Neural cell (in vitro differentiated cells): ENCODE measurements at regions not wholly inside any gene's neighbourhood (a gene's known extent, or its start where the extent isn't known, plus 50 kb on each side); places are given as distances from the start of the nearest gene placed in this dataset.

ENCODE experiments used
- H2AFZ ChIP-seq: fragments of 200-600, 300-800 bp; sonication (generic), shearing (Covaris generic); 2 replicates; pipeline ENCODE4 v1.6.0; 2014; ENCODE audit warnings: low read depth, mild to moderate bottlenecking, antibody characterized with exemption, low read length, moderate library complexity
- H3F3A ChIP-seq: fragments of 200-600 bp; shearing (Covaris generic); 2 replicates; pipeline ENCODE4 v1.6.1; 2016; ENCODE audit warnings: mild to moderate bottlenecking, moderate library complexity, mixed read lengths, antibody characterized with exemption, low read length; ENCODE audit not compliant: insufficient read depth, poor library complexity, severe bottlenecking
- H3K27ac ChIP-seq: fragments of 200-600, 300-800 bp; sonication (generic), shearing (Covaris generic); 2 replicates; pipeline ENCODE4 v1.5.1; 2014; ENCODE audit warnings: mild to moderate bottlenecking, low read length, moderate library complexity
- H3K27me3 ChIP-seq: fragments of 300-800, 200-600 bp; sonication (generic), shearing (Covaris generic); 2 replicates; pipeline ENCODE4 v1.6.0; 2014; ENCODE audit warnings: mild to moderate bottlenecking, low read depth, low read length, moderate library complexity; ENCODE audit not compliant: insufficient read depth
- H3K36me3 ChIP-seq: fragments of 300-800, 200-600 bp; sonication (generic), shearing (Covaris generic); 2 replicates; pipeline ENCODE4 v1.5.1; 2014; ENCODE audit warnings: mild to moderate bottlenecking, antibody characterized with exemption, low read length, moderate library complexity; ENCODE audit not compliant: insufficient read depth
- H3K4me2 ChIP-seq: fragments of 300-800, 200-600 bp; sonication (generic), shearing (Covaris generic); 2 replicates; pipeline ENCODE4 v1.6.0; 2014; ENCODE audit warnings: mild to moderate bottlenecking, low read length
- H3K4me3 ChIP-seq: fragments of 300-800, 200-600 bp; sonication (generic), shearing (Covaris generic); 2 replicates; pipeline ENCODE4 v1.5.1; 2014; ENCODE audit warnings: mild to moderate bottlenecking, low read length, moderate library complexity
- H3K79me2 ChIP-seq: fragments of 200-600 bp; shearing (Covaris generic); replicated peaks from 2 replicates; pipeline ENCODE4 v1.6.0; 2014; ENCODE audit warnings: mild to moderate bottlenecking, low read length, moderate library complexity; ENCODE audit not compliant: insufficient read depth
- H3K9ac ChIP-seq: fragments of 300-800, 200-600 bp; sonication (generic), shearing (Covaris generic); 2 replicates; pipeline ENCODE4 v1.6.1; 2016; ENCODE audit warnings: mild to moderate bottlenecking, low read length, mixed read lengths
- H3K9me2 ChIP-seq: fragments of 200-600 bp; shearing (Covaris generic); 2 replicates; pipeline ENCODE4 v1.6.1; 2016; ENCODE audit warnings: mild to moderate bottlenecking, low read length, mixed read lengths; ENCODE audit not compliant: insufficient read depth
- H3K9me3 ChIP-seq: fragments of 200-600, 300-800 bp; sonication (generic), shearing (Covaris generic); 2 replicates; pipeline ENCODE4 v1.6.1; 2016; ENCODE audit warnings: mild to moderate bottlenecking, mixed run types, low read length, moderate library complexity, mixed read lengths
- H4K20me1 ChIP-seq: fragments of 200-600 bp; shearing (Covaris generic); 2 replicates; pipeline ENCODE4 v1.6.1; 2016; ENCODE audit warnings: mild to moderate bottlenecking, mixed run types; ENCODE audit not compliant: insufficient read depth
- EP300 ChIP-seq: fragments of 450-650 bp; conservative IDR thresholded peaks from 2 replicates; pipeline ENCODE4 v1.6.1; 2014; ENCODE audit warnings: antibody characterized with exemption, mild to moderate bottlenecking, moderate library complexity; ENCODE audit not compliant: poor library complexity, severe bottlenecking
- EZH2 ChIP-seq: fragments of 200-600, 300-800 bp; shearing (Covaris generic), sonication (generic); IDR thresholded peaks from 2 replicates; pipeline ENCODE4 v1.6.1; 2014; ENCODE audit warnings: antibody characterized with exemption, low read length, borderline replicate concordance, mild to moderate bottlenecking; ENCODE audit not compliant: insufficient read depth, poor library complexity, severe bottlenecking
- MXI1 ChIP-seq: fragments of 450-650 bp; conservative IDR thresholded peaks from 2 replicates; pipeline ENCODE4 v1.6.1; 2014; ENCODE audit warnings: antibody characterized with exemption, mild to moderate bottlenecking; ENCODE audit not compliant: poor library complexity, severe bottlenecking
- POLR2AphosphoS5 ChIP-seq: IDR thresholded peaks from 2 replicates; pipeline ENCODE4 v1.6.1; 2012
- RAD21 ChIP-seq: fragments of 450-650 bp; conservative IDR thresholded peaks from 2 replicates; pipeline ENCODE4 v1.6.1; 2014; ENCODE audit warnings: antibody characterized with exemption, mild to moderate bottlenecking, moderate library complexity
- SMC3 ChIP-seq: fragments of 450-650 bp; conservative IDR thresholded peaks from 2 replicates; pipeline ENCODE4 v1.6.1; 2014; ENCODE audit warnings: antibody characterized with exemption, mild to moderate bottlenecking, moderate library complexity; ENCODE audit not compliant: poor library complexity
- TAF1 ChIP-seq: IDR thresholded peaks from 2 replicates; pipeline ENCODE4 v1.6.1; 2012; ENCODE audit warnings: low read depth
- TF ChIP-seq, protein P1 (sequence below): fragments of 450-650 bp; IDR thresholded peaks from 2 replicates; pipeline ENCODE4 v1.5.1; 2014; ENCODE audit warnings: antibody characterized with exemption, mild to moderate bottlenecking, moderate library complexity; ENCODE audit not compliant: poor library complexity, severe bottlenecking
- TF ChIP-seq, protein P2 (sequence below): IDR thresholded peaks from 2 replicates; pipeline ENCODE4 v1.6.1; 2012; ENCODE audit warnings: borderline replicate concordance

DNA sequence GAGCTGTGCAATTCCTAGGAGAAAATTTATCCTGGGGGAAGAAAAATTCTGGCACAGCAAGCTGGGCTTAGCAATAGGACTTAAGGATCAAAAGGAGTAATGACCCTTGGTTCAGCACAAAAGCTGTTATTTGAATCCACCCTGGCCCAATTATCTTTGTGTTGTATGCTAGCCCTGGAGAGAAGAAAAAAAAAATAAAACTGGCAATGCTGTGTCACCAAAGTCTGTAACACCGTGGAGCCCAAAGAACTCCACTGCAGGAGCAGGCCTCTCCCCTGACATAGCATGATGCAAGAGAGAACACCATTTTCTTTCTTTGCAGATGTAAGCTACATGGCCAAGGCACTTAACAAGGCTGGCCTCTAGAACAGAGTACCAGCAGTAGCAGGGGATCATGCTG lies 63.0 kb upstream of the ARHGAP5 start:
- Histone ChIP-seq H3K27ac (no peak overlapping the region), H2AFZ (no peak overlapping the region), H3F3A (no peaks in the 10 kb centered on the region)

GRCh38 chr14:32014498-32014897 lies 62.6 kb upstream of the ARHGAP5 start:
- H3K36me3 ChIP-seq = no peaks in the 10 kb centered on the region
- H2AFZ ChIP-seq = no peak overlapping the region
- no peaks in the 10 kb centered on the region for H3F3A ChIP-seq
- H3K4me2 ChIP-seq = no peak overlapping the region
- H3K79me2 ChIP-seq = no peaks in the 10 kb centered on the region
- H3K9me3 ChIP-seq = no peaks in the 10 kb centered on the region
- no peaks in the 10 kb centered on the region for H3K9me2 ChIP-seq
- no peaks in the 10 kb centered on the region for H4K20me1 ChIP-seq
- no peaks in the 10 kb centered on the region for H3K27me3 ChIP-seq
- H3K4me3 ChIP-seq = no peak overlapping the region
- no peak overlapping the region for H3K9ac ChIP-seq
- H3K27ac ChIP-seq = no peak overlapping the region
- TF ChIP-seq EZH2 (no peak), TAF1 (no peak), RAD21 (no peak), EP300 (no peak), SMC3 (no peak), POLR2AphosphoS5 (no peak), MXI1 (no peak)
- TF ChIP-seq, protein P1, sequence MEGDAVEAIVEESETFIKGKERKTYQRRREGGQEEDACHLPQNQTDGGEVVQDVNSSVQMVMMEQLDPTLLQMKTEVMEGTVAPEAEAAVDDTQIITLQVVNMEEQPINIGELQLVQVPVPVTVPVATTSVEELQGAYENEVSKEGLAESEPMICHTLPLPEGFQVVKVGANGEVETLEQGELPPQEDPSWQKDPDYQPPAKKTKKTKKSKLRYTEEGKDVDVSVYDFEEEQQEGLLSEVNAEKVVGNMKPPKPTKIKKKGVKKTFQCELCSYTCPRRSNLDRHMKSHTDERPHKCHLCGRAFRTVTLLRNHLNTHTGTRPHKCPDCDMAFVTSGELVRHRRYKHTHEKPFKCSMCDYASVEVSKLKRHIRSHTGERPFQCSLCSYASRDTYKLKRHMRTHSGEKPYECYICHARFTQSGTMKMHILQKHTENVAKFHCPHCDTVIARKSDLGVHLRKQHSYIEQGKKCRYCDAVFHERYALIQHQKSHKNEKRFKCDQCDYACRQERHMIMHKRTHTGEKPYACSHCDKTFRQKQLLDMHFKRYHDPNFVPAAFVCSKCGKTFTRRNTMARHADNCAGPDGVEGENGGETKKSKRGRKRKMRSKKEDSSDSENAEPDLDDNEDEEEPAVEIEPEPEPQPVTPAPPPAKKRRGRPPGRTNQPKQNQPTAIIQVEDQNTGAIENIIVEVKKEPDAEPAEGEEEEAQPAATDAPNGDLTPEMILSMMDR = no peak
- TF ChIP-seq, protein P2, sequence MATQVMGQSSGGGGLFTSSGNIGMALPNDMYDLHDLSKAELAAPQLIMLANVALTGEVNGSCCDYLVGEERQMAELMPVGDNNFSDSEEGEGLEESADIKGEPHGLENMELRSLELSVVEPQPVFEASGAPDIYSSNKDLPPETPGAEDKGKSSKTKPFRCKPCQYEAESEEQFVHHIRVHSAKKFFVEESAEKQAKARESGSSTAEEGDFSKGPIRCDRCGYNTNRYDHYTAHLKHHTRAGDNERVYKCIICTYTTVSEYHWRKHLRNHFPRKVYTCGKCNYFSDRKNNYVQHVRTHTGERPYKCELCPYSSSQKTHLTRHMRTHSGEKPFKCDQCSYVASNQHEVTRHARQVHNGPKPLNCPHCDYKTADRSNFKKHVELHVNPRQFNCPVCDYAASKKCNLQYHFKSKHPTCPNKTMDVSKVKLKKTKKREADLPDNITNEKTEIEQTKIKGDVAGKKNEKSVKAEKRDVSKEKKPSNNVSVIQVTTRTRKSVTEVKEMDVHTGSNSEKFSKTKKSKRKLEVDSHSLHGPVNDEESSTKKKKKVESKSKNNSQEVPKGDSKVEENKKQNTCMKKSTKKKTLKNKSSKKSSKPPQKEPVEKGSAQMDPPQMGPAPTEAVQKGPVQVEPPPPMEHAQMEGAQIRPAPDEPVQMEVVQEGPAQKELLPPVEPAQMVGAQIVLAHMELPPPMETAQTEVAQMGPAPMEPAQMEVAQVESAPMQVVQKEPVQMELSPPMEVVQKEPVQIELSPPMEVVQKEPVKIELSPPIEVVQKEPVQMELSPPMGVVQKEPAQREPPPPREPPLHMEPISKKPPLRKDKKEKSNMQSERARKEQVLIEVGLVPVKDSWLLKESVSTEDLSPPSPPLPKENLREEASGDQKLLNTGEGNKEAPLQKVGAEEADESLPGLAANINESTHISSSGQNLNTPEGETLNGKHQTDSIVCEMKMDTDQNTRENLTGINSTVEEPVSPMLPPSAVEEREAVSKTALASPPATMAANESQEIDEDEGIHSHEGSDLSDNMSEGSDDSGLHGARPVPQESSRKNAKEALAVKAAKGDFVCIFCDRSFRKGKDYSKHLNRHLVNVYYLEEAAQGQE = no peak

More for the DNA sequence above, 63.0 kb upstream of the ARHGAP5 start:
- no peaks in the 10 kb centered on the region for H3K79me2 ChIP-seq
- H3K36me3 ChIP-seq = no peaks in the 10 kb centered on the region
- no peak overlapping the region for H3K4me3 ChIP-seq
- H3K9me2 ChIP-seq = no peaks in the 10 kb centered on the region
- no peak for TF ChIP-seq RAD21
- no peak for TF ChIP-seq EP300
- no peaks in the 10 kb centered on the region for H3K9me3 ChIP-seq
- H4K20me1 ChIP-seq = no peaks in the 10 kb centered on the region
- no peak overlapping the region for H3K9ac ChIP-seq
- no peaks in the 10 kb centered on the region for H3K27me3 ChIP-seq
- no peak overlapping the region for H3K4me2 ChIP-seq

DNA sequence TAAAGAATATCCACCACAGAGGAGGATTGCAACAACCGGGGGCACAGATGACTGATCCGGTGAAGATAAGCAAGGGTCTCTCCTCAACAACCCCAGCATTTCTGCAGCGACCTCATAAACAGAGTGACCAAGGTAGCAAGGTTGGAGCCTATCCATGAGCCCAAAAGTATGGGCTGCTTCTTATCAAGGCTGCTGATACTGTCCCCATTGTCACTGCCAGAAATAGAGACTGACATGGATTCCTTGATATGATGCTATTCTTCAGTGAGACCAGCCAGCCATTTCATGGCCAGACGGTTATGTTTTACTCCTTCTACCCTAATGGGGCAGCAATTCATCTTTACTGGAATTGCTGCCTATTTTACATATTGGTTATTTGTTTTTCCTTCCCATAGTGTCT lies 61.9 kb upstream of the ARHGAP5 start:
- no peaks in the 10 kb centered on the region for H3K9me3 ChIP-seq
- H3K9me2 ChIP-seq = no peaks in the 10 kb centered on the region
- H3K4me2 ChIP-seq = no peak overlapping the region
- no peaks in the 10 kb centered on the region for H3K79me2 ChIP-seq
- no peak overlapping the region for H3K27ac ChIP-seq
- no peak overlapping the region for H2AFZ ChIP-seq
- H3F3A ChIP-seq = no peaks in the 10 kb centered on the region
- H3K27me3 ChIP-seq = no peaks in the 10 kb centered on the region
- no peak overlapping the region for H3K9ac ChIP-seq
- H3K36me3 ChIP-seq = no peaks in the 10 kb centered on the region
- no peak overlapping the region for H3K4me3 ChIP-seq
- TF ChIP-seq TAF1 = no peak
- H4K20me1 ChIP-seq = no peaks in the 10 kb centered on the region
